Stimulated activated naive CD8-positive, alpha-beta T cell treated with anti-CD3 and anti-CD28 coated beads, Interleukin-15, amount 100 ng/mL, for 72 hours (primary cell): ENCODE measurements at regions not wholly inside any gene's neighbourhood (a gene's known extent, or its start where the extent isn't known, plus 50 kb on each side); places are given as distances from the start of the nearest gene placed in this dataset.
A peak's percentile ranks its signal among the peaks of the same experiment; 100 is the strongest.

Experiments
- ATAC-seq: fragments of 150-1000 bp; cut with Tn5 transposase; 2 replicates; pipeline ENCODE4 v1.10.0; 2021; ENCODE audit warnings: mild to moderate bottlenecking, moderate library complexity
- DNase-seq, 2 donors: peaks; one replicate each; pipeline ENCODE4 v3.0.0; 2021 to 2022
- H3K27ac Mint-ChIP-seq, 2 donors: one replicate each; pipeline ENCODE4 v1.8.0; 2022; ENCODE audit warnings: mild to moderate bottlenecking in 2 of 2, mixed read lengths in 2 of 2, moderate library complexity in 2 of 2
- H3K27me3 Mint-ChIP-seq: one replicate; pipeline ENCODE4 v1.8.0; 2022; ENCODE audit warnings: mixed read lengths
- H3K4me1 Mint-ChIP-seq: one replicate; pipeline ENCODE4 v1.8.0; 2022; ENCODE audit warnings: mild to moderate bottlenecking, mixed read lengths
- H3K4me3 Mint-ChIP-seq, 2 donors: one replicate each; pipeline ENCODE4 v1.8.0; 2022; ENCODE audit warnings: mild to moderate bottlenecking in 2 of 2, mixed read lengths in 2 of 2, moderate library complexity in 1 of 2
- H3K9me3 Mint-ChIP-seq, 2 donors: one replicate each; pipeline ENCODE4 v1.8.0; 2022; ENCODE audit warnings: mixed read lengths in 2 of 2

DNA sequence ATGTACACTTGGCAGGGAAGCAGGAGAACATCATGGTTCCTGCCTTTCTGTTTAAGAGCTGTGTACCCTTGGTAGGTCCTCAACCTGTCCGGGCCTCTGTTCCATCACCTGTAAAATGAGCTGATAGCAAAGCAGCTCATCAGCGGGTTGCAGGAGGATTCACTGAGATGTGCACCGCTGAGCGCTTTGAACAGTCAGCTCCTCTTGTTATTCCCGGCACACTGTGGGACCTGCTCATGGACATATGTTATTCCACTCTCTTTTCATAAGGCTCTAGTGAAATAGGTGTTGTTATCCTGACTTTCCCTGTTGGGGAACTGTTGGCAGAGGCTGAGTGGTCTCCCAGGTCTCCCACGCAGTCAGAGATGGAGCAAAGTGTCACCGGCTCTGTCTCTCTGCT lies 497.5 kb upstream of the ZMIZ1 start:
- Mint-ChIP-seq H3K27ac (no peak overlapping the region), H3K9me3 (no peaks in the 10 kb centered on the region), H3K27me3 (peaks cover 9% of the 10 kb centered on the region), H3K4me3 (no peak overlapping the region), H3K4me1 (peaks cover 6% of the 10 kb centered on the region)
- ATAC-seq (no peak), DNase-seq (no peak)

DNA sequence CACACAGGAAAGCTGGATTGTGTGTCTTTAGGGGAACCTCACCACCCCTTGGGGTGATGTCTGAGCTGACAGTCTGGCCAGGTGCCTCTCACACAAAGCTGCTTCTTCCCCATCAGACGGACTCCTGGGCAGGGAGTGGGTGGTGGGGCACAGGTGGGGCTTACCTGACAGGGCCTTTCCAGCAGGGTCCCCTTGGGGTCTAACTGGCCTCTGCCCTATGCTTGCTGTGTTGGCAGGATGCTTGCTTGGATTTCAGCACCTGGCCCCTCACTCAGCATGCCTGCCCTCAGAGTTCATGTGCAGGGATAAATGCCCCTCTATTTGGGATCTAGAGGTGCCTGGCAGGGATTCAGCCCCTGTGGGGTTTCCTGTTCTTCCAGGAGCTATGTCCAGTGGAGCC lies 496.9 kb upstream of the ZMIZ1 start:
- Mint-ChIP-seq H3K27ac (no peak overlapping the region), H3K27me3 (peaks cover 9% of the 10 kb centered on the region), H3K9me3 (no peaks in the 10 kb centered on the region), H3K4me3 (no peak overlapping the region), H3K4me1 (peaks cover 6% of the 10 kb centered on the region)
- no peak for DNase-seq
- no peak for ATAC-seq

DNA sequence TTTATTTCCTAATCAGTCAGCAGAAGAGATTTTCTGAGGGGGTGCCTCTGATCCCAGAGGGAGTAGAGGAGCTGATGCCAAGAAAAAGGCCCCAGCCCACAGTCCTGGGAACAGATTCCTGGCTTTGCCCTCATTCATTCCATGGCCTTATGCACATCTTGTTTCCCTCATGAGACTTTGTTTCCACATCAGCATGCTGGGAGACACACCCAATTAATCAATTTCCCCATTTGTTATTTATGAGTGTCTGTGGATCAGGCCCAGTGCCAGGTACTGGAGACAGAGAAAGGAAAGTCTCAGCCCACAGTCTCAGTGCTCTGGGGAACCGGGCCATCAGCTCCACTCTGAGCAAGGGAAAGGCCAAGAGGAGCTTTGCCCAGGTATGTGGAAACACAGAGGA lies 496.2 kb upstream of the ZMIZ1 start:
- Mint-ChIP-seq H3K27ac (no peak overlapping the region), H3K4me1 (peaks cover 6% of the 10 kb centered on the region), H3K27me3 (peaks cover 9% of the 10 kb centered on the region), H3K4me3 (no peak overlapping the region), H3K9me3 (no peaks in the 10 kb centered on the region)
- DNase-seq (no peak), ATAC-seq (no peak)

GRCh38 chr10:78574547-78574946 lies 494.2 kb upstream of the ZMIZ1 start:
- ATAC-seq = no peak
- no peak overlapping the region for H3K27ac Mint-ChIP-seq
- no peak overlapping the region for H3K4me3 Mint-ChIP-seq
- peaks cover 9% of the 10 kb centered on the region for H3K27me3 Mint-ChIP-seq
- no peak for DNase-seq
- no peaks in the 10 kb centered on the region for H3K9me3 Mint-ChIP-seq
- peaks cover 24% of the 10 kb centered on the region for H3K4me1 Mint-ChIP-seq

DNA sequence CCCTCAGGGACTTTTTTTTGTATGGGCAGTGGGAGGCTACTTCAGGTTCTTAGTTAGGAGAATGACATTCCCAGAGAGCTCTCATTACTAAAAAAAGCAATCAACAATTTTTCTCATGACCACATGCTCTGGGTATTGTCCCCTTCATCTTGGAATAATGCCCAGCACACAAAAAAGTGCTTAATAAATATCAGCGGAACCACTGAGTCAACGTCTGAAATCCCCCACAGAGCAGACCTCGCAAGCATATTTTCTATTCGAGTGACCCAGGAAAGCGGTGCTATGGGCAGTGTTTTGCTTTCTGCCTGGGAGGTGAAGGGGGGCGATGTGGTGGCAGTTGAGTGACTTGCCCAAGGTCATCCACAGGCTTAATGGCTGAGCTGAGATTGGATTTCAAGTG lies 493.4 kb upstream of the ZMIZ1 start:
- H3K27me3 Mint-ChIP-seq = peaks cover 9% of the 10 kb centered on the region
- peaks cover 26% of the 10 kb centered on the region for H3K4me1 Mint-ChIP-seq
- no peaks in the 10 kb centered on the region for H3K9me3 Mint-ChIP-seq
- no peak for ATAC-seq
- no peak overlapping the region for H3K4me3 Mint-ChIP-seq
- H3K27ac Mint-ChIP-seq = peak overlapping the region in 1 of 2 donors; percentile 30
- no peak for DNase-seq

DNA sequence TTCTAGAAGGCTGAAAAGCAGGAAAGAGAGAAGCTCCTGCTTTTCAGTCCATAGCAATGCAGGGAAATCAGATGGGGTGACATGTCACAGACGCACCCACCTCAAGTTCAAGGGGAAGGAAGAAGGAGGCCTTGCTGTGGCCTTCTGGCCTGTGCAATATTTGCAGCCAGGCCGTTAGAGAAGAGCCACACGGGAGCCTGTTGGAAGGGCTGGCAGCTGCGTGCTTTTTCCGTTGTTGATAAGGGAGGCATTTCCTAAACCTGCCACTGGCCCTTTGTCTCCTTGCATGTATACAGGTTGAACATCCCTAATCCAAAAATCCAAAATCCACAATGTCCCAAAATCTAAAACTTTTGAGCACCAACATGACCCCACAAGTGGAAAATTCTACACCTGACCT lies 492.5 kb upstream of the ZMIZ1 start:
- H3K4me1 Mint-ChIP-seq = peaks cover 26% of the 10 kb centered on the region
- H3K4me3 Mint-ChIP-seq = no peak overlapping the region
- H3K9me3 Mint-ChIP-seq = no peaks in the 10 kb centered on the region
- peaks cover 9% of the 10 kb centered on the region for H3K27me3 Mint-ChIP-seq
- H3K27ac Mint-ChIP-seq = peak overlapping the region in 1 of 2 donors; percentile 57
- no peak for DNase-seq
- ATAC-seq = no peak

DNA sequence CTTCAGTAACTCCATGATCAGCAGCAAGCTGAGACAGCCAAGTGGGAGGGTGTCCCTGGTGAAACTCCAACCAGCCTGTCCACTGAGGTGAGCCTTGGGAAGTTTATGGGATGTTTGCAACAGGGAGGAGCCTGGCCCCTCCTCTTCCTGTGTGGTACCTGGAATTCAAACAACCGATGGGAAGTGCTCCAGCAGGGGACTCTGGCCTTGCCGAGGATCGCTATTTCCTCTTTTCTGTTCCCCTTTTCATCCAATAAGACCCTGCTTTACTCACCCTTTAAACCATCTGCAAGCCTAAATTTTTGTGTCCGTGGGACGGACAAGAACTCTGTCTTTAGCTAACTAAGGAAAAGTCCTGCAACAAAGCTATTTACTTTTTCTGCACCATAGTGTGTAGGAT lies 491.1 kb upstream of the ZMIZ1 start:
- no peak overlapping the region for H3K4me3 Mint-ChIP-seq
- peaks cover 7% of the 10 kb centered on the region for H3K27me3 Mint-ChIP-seq
- no peaks in the 10 kb centered on the region for H3K9me3 Mint-ChIP-seq
- no peak overlapping the region for H3K27ac Mint-ChIP-seq
- peaks cover 26% of the 10 kb centered on the region for H3K4me1 Mint-ChIP-seq
- ATAC-seq (no peak), DNase-seq (no peak)

GRCh38 chr10:78578929-78579328 lies 489.8 kb upstream of the ZMIZ1 start:
- ATAC-seq = peak; percentile 97
- Mint-ChIP-seq H3K9me3 (no peaks in the 10 kb centered on the region), H3K27ac (peak overlapping the region; percentile 63 to 91), H3K27me3 (no peaks in the 10 kb centered on the region), H3K4me3 (peak overlapping the region in 1 of 2 donors; percentile 7), H3K4me1 (peaks cover 26% of the 10 kb centered on the region)
- DNase-seq = peak; percentile 37 to 60

DNA sequence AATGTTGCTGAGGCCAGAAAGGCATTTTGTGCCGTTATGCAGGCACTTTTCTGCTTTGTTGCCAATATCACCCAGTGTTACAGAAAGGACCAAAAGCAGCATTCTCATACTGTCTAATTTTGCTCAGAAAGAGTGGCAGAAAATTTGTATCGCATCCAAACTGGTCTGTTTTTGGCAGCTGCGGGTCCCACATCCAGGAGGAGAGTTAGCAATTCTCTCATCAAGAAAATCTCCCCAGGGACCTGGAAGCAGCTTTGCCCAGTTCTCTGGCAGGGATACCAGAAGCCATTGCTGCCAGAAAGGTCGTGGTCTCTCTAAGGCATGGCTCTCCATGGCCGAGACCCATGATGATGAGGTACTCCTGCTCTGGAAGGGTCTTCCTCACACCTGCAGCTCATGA lies 489.2 kb upstream of the ZMIZ1 start:
- ATAC-seq (no peak), DNase-seq (no peak)
- H3K27me3 Mint-ChIP-seq = no peaks in the 10 kb centered on the region
- H3K9me3 Mint-ChIP-seq = no peaks in the 10 kb centered on the region
- peaks cover 26% of the 10 kb centered on the region for H3K4me1 Mint-ChIP-seq
- no peak overlapping the region for H3K4me3 Mint-ChIP-seq
- no peak overlapping the region for H3K27ac Mint-ChIP-seq

GRCh38 chr10:78579995-78580394 lies 488.8 kb upstream of the ZMIZ1 start:
- Mint-ChIP-seq H3K9me3 (no peaks in the 10 kb centered on the region), H3K4me1 (peaks cover 26% of the 10 kb centered on the region), H3K27ac (no peak overlapping the region), H3K27me3 (no peaks in the 10 kb centered on the region), H3K4me3 (no peak overlapping the region)
- no peak for ATAC-seq
- no peak for DNase-seq

DNA sequence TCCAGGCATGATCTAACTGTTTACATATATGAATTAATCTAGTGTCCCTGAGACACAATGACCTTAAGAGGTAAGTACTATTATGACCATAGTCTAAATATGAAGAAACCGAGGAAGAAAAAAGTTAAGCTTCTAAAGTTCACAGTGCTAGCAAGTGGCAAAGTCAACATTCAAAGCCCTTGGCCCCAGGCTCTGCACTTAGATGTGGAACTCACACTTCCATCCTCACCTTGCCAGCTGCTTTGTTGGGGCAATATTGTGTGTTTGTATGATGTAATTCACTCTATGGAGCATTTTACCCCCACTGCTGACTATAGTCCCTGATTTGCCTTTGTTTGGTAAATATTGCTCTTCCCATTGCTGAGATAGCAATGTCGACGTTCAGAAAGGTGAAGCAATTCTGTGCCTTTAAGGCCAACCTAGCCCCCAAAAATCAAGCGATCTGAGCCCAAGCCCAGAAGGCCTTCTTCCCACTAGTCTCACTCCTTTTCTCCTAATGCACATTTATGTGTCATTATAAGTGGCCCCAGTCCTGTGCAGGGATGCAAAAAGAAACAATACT lies 487.6 kb upstream of the ZMIZ1 start:
- peaks cover 21% of the 10 kb centered on the region for H3K4me1 Mint-ChIP-seq
- ATAC-seq = no peak

GRCh38 chr10:78582540-78582939 lies 486.2 kb upstream of the ZMIZ1 start:
- Mint-ChIP-seq H3K9me3 (no peaks in the 10 kb centered on the region), H3K4me1 (peaks cover 21% of the 10 kb centered on the region), H3K27ac (no peak overlapping the region), H3K27me3 (no peaks in the 10 kb centered on the region), H3K4me3 (no peak overlapping the region)
- DNase-seq (no peak), ATAC-seq (no peak)

More for the DNA sequence above, 487.6 kb upstream of the ZMIZ1 start:
- H3K27ac Mint-ChIP-seq = peak overlapping the region in 1 of 2 donors; percentile 61
- H3K27me3 Mint-ChIP-seq = no peaks in the 10 kb centered on the region
- no peak overlapping the region for H3K4me3 Mint-ChIP-seq
- H3K9me3 Mint-ChIP-seq = no peaks in the 10 kb centered on the region
- no peak for DNase-seq

DNA sequence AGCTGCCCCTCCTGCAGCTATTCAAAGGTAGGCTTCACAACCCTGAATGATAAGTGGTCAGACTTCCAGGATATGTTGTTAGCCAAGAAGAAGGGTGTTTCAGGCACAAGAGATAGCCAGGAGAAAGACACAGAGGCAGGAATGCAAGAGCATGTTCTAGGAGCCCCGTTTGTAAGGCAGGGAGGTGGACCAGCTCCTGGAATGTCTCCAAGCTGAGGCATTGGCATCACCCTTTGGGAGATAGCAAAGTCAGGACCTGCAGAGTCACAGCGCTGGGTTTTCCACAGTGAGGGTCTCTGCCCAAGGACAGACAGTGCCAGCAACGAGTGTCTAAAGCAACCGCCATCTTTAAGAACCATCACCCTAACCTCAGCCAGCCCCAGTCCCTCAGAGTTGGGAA lies 484.5 kb upstream of the ZMIZ1 start:
- H3K4me3 Mint-ChIP-seq = no peak overlapping the region
- peaks cover 5% of the 10 kb centered on the region for H3K4me1 Mint-ChIP-seq
- DNase-seq = no peak
- H3K27ac Mint-ChIP-seq = peak overlapping the region in 1 of 2 donors; percentile 21
- no peak for ATAC-seq
- H3K27me3 Mint-ChIP-seq = no peaks in the 10 kb centered on the region
- no peaks in the 10 kb centered on the region for H3K9me3 Mint-ChIP-seq

- Mint-ChIP-seq H3K9me3 (no peaks in the 10 kb centered on the region), H3K4me1 (peaks cover 1% of the 10 kb centered on the region), H3K4me3 (no peak overlapping the region), H3K27ac (no peak overlapping the region), H3K27me3 (no peaks in the 10 kb centered on the region)
- ATAC-seq (no peak), DNase-seq (no peak)
These were observed 484.1 kb upstream of the ZMIZ1 start for GRCh38 chr10:78584681-78585080.

GRCh38 chr10:78585952-78586351 lies 482.8 kb upstream of the ZMIZ1 start:
- no peak for ATAC-seq
- no peak for DNase-seq
- Mint-ChIP-seq H3K27me3 (no peaks in the 10 kb centered on the region), H3K4me3 (no peak overlapping the region), H3K4me1 (no peaks in the 10 kb centered on the region), H3K27ac (no peak overlapping the region), H3K9me3 (no peaks in the 10 kb centered on the region)

- H3K4me3 Mint-ChIP-seq = no peak overlapping the region
These were observed 480.5 kb upstream of the ZMIZ1 start for GRCh38 chr10:78588194-78588811.

DNA sequence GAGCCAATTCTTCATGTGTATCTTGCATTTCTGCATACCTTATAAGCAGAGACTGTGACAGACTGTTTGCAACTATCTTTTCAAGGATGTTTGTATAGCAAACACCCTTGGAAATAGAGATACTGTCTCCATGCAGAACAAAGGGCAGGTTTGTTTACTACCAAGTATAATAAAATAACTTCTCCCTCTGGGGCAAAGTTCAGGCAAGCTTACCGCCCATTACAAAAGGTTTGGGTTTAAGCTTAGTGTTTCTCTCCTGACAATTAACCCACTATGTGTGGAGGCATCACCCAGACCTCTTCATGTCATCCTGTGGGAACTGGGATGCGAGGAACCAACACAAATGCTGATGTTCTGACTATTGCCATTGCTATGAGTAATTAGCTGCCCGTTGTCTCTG lies 479.1 kb upstream of the ZMIZ1 start:
- ATAC-seq = no peak
- Mint-ChIP-seq H3K4me3 (no peak overlapping the region), H3K27me3 (no peaks in the 10 kb centered on the region), H3K4me1 (no peaks in the 10 kb centered on the region), H3K9me3 (no peaks in the 10 kb centered on the region), H3K27ac (no peak overlapping the region)
- DNase-seq = no peak

More at GRCh38 chr10:78588194-78588811, 480.5 kb upstream of the ZMIZ1 start:
- DNase-seq (no peak), ATAC-seq (no peak)
- Mint-ChIP-seq H3K9me3 (no peaks in the 10 kb centered on the region), H3K27me3 (no peaks in the 10 kb centered on the region), H3K27ac (no peak overlapping the region), H3K4me1 (no peaks in the 10 kb centered on the region)
